Kidney (tissue), 13 donors: ENCODE measurements at regions not wholly inside any gene's neighbourhood (a gene's known extent, or its start where the extent isn't known, plus 50 kb on each side); places are given as distances from the start of the nearest gene placed in this dataset.

ENCODE experiments used
- DNase-seq, 5 donors: peaks; one replicate each; pipeline ENCODE4 v3.0.0-alpha.2; 2013 to 2020
- FAIRE-seq: peaks from 2 replicates; lab custom pipeline; 2012; peaks lifted over from hg19 to GRCh38; lab: Jason Lieb, UNC
- H3K27ac ChIP-seq, 2 donors: one replicate each; pipeline ENCODE4 v1.7.0; 2013; ENCODE audit warnings: low read depth in 2 of 2, low read length in 2 of 2, inconsistent platforms in 1 of 2
- H3K27me3 ChIP-seq: one replicate; pipeline ENCODE4 v1.7.1; 2013; ENCODE audit warnings: low read length, inconsistent platforms; ENCODE audit not compliant: control insufficient read depth, insufficient read depth
- H3K36me3 ChIP-seq, 3 donors: one replicate each; pipeline versions ENCODE4 v1.7.0 to v1.7.1; 2013; ENCODE audit warnings: low read length in 3 of 3, control low read depth in 1 of 3, inconsistent platforms in 1 of 3; ENCODE audit not compliant: insufficient read depth in 3 of 3, control insufficient read depth in 2 of 3
- H3K4me1 ChIP-seq, 3 donors: one replicate each; pipeline versions ENCODE4 v1.7.0 to v1.7.1; 2013; ENCODE audit warnings: low read length in 3 of 3, inconsistent platforms in 1 of 3, low read depth in 1 of 3; ENCODE audit not compliant: control insufficient read depth in 2 of 3, insufficient read depth in 2 of 3
- H3K4me3 ChIP-seq, 3 donors: one replicate each; pipeline versions ENCODE4 v1.7.0 to v1.8.1; 2013; ENCODE audit warnings: low read length in 3 of 3, control low read depth in 1 of 3, inconsistent platforms in 1 of 3
- H3K9ac ChIP-seq, 3 donors: one replicate each; pipeline versions ENCODE4 v1.7.0 to v1.7.1; 2013; ENCODE audit warnings: low read length in 3 of 3, control low read depth in 1 of 3, inconsistent platforms in 1 of 3
- H3K9me3 ChIP-seq, 3 donors: one replicate each; pipeline versions ENCODE4 v1.7.0 to v1.7.1; 2013; ENCODE audit warnings: low read length in 3 of 3, control low read depth in 1 of 3, inconsistent platforms in 1 of 3; ENCODE audit not compliant: control insufficient read depth in 2 of 3, insufficient read depth in 1 of 3
- intact Hi-C: fragments of 100-400 bp; cut with DNase I; formaldehyde crosslinking; loops from one replicate; pipeline ENCODE4 v1.11.1; 2022
- TF ChIP-seq, protein P1 (sequence below): IDR thresholded peaks from 3 replicates; pipeline ENCODE4 v1.5.1; 2012; ENCODE audit warnings: mild to moderate bottlenecking, moderate library complexity, borderline replicate concordance; ENCODE audit not compliant: insufficient read depth; ENCODE audit errors: extremely low read depth
- donor health status: control.
- donor health status: control.
- donor health status: control.
- donor health status: control.
- donor health status: control.
- donor health status: DM: yes; HTN: yes; CAD: no.
- donor health status: Normal renal cell carcinoma (clear cell type).

DNA sequence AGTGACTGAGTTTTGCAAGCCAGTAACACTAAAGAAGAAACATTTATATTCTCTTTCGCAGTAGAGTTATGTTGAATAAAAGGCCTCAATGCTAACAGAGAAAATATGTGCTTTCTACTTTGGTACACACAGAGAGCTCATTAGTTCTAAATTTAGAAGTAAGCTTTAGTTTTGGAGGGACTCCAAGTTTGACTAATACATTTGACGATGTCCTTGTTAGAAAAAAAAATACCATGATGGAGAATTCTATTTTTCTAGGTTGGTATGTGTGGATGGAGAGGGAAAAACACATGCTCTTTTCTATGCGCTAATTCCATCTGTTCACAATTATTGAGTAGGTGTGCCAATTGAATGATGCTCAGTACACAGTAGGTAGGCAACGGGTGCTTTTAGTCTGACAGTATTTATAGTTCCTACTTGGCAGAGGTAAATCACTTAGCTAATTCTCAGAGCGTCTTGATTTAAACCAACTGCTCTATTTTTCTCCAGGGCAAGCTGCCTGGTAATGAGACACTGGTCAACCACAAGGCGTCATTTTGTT lies 327.2 kb upstream of the AKR1E2 start:
- no peaks in the 10 kb centered on the region for H3K36me3 ChIP-seq
- H3K27me3 ChIP-seq = no peaks in the 10 kb centered on the region
- FAIRE-seq (peak; percentile 85), DNase-seq (peak in 2 of 5 donors; percentile 38 to 73)
- H3K9ac ChIP-seq = no peak overlapping the region
- peaks cover 0 to 8% (median 0%) of the 10 kb centered on the region in 3 donors for H3K4me1 ChIP-seq
- H3K9me3 ChIP-seq = no peaks in the 10 kb centered on the region
- intact Hi-C loops = no loop called here
- TF ChIP-seq, protein P1, sequence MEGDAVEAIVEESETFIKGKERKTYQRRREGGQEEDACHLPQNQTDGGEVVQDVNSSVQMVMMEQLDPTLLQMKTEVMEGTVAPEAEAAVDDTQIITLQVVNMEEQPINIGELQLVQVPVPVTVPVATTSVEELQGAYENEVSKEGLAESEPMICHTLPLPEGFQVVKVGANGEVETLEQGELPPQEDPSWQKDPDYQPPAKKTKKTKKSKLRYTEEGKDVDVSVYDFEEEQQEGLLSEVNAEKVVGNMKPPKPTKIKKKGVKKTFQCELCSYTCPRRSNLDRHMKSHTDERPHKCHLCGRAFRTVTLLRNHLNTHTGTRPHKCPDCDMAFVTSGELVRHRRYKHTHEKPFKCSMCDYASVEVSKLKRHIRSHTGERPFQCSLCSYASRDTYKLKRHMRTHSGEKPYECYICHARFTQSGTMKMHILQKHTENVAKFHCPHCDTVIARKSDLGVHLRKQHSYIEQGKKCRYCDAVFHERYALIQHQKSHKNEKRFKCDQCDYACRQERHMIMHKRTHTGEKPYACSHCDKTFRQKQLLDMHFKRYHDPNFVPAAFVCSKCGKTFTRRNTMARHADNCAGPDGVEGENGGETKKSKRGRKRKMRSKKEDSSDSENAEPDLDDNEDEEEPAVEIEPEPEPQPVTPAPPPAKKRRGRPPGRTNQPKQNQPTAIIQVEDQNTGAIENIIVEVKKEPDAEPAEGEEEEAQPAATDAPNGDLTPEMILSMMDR = no peak
- H3K27ac ChIP-seq = peak overlapping the region; percentile 39 to 65
- no peak overlapping the region for H3K4me3 ChIP-seq

DNA sequence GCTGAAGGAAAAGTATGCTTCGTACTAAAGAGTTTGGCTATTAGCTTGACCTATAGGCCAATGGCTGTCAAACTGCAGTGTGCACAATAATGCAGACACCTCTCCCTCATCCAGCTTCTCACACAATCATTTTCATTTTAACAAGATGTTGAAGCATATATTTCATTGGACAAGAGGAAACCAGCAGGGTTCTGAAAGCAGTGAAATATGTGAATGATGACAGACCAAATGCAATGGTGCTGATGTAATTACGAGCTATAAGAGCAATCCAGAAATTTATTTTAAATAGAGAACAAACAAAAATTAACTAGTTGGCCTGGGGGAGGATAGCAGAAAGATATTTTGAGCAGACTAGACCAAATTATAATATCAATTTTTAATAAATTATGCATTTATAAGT lies 331.5 kb upstream of the AKR1E2 start:
- Histone ChIP-seq H3K4me1 (peaks cover 0 to 8% (median 0%) of the 10 kb centered on the region in 3 donors), H3K27ac (no peak overlapping the region), H3K4me3 (no peak overlapping the region), H3K27me3 (no peaks in the 10 kb centered on the region), H3K9ac (no peak overlapping the region), H3K36me3 (no peaks in the 10 kb centered on the region), H3K9me3 (no peaks in the 10 kb centered on the region)
- intact Hi-C loops = no loop called here
- no peak for DNase-seq
- FAIRE-seq = no peak
- TF ChIP-seq, protein P1 = no peak

DNA sequence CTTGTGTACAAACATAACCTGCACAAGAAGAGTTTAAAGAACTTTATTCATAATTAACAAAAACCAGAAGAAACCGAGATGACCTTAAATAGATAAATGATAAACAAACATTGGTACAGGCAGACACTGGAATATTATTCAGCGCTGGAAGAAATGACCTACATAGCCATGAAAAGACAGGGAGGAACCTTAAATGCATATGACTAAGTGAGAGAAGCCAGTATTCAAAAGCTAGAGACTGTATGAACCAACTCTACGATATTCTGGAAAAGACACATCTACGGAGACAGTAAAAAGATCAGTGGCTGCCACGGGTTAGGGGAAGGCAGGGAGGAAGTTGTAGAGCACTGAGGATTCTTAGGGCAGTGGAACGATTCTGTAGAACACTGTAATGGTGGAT lies 333.8 kb upstream of the AKR1E2 start:
- TF ChIP-seq, protein P1 = no peak
- no peak overlapping the region for H3K4me3 ChIP-seq
- H3K27me3 ChIP-seq = no peaks in the 10 kb centered on the region
- H3K36me3 ChIP-seq = no peaks in the 10 kb centered on the region
- H3K9me3 ChIP-seq = no peaks in the 10 kb centered on the region
- no peak overlapping the region for H3K27ac ChIP-seq
- FAIRE-seq (no peak), DNase-seq (no peak)
- intact Hi-C loops = no loop called here
- H3K4me1 ChIP-seq = no peaks in the 10 kb centered on the region
- no peak overlapping the region for H3K9ac ChIP-seq

DNA sequence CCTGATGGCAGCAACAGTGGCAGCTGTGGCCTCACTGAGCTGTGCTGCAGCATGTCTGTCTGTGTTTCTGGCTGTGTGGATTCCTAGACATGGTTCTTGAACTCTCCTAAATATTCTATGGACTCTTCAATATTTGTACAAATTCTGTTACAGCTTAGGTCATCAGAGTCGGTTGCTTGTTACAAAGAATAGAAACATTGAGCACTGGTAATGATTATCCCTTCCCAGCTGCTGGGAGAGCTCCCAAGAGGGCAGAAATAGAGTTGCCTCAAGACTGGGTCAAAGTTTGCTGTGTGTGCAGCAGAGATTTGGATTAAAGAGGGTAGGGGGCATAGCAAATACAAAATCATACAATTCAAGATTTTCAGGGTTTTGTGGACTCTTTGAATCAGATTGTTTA lies 337.1 kb upstream of the AKR1E2 start:
- no peak for FAIRE-seq
- no peak for DNase-seq
- Histone ChIP-seq H3K9ac (no peak overlapping the region), H3K27me3 (no peaks in the 10 kb centered on the region), H3K36me3 (no peaks in the 10 kb centered on the region), H3K27ac (no peak overlapping the region), H3K4me3 (no peak overlapping the region), H3K9me3 (no peaks in the 10 kb centered on the region), H3K4me1 (no peaks in the 10 kb centered on the region)
- intact Hi-C loops = no loop called here
- TF ChIP-seq, protein P1 = no peak
